ENCODE measurements at regions not wholly inside any gene's neighbourhood (a gene's known extent, or its start where the extent isn't known, plus 50 kb on each side); places are given as distances from the start of the nearest gene placed in this dataset.
"Not testable (repeated sequence)": the region's sequence is repeated elsewhere in the genome, so short reads cannot be mapped to it uniquely, and the experiment has no call there.

GRCh38 chr9:38126730-38127129 lies 57.7 kb upstream of the SHB start:
- DNase-seq (ENCODE audit: low read depth): no peak

- DNase-seq (ENCODE audit: low read depth): no peak
These were observed 56.9 kb upstream of the SHB start for GRCh38 chr9:38125889-38126288.

- not testable (repeated sequence) for DNase-seq (ENCODE audit: low read depth)
These were observed 54.3 kb upstream of the SHB start for GRCh38 chr9:38123359-38123758.

- DNase-seq (ENCODE audit: low read depth): no peak
These were observed 51.9 kb upstream of the SHB start for GRCh38 chr9:38120961-38121360.

- DNase-seq (ENCODE audit: low read depth): no peak
These were observed 50.7 kb upstream of the SHB start for GRCh38 chr9:38119560-38120236.

GRCh38 chr9:38118862-38119438 lies 49.9 kb upstream of the SHB start:
- no peak for DNase-seq (ENCODE audit: low read depth)

Measured in GM04503 (cell line).